ENCODE measurements at regions not wholly inside any gene's neighbourhood (a gene's known extent, or its start where the extent isn't known, plus 50 kb on each side); places are given as distances from the start of the nearest gene placed in this dataset.
A peak's percentile ranks its signal among the peaks of the same experiment; 100 is the strongest.

DNA sequence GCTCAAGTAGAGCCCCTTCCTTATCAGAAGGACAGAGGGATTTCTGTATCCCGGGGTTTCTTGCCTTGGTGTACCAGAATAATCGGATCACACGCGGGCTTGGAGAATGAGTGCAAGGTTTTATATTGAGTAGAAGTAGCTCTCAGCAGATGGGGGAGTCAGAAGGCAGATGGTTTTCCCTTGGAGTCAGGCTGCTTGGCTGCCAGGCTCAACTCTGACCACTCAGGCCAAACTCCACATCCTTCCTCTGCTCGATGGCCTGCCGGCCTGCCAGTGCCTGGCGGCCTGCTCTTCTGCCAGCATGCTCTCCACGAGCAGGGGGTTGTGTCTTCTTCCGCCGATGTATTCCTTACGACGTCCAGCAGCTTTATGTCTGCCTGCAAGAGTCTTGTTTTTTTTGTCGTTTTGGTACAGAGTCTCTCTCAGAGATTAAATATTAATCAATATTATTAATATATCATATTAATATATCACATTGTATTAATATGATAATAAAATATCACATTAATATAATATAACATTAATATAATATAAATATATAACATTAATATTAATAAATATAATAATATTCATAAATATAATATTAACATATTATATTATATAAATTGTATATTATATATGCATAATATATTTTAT is 229.2 kb upstream of the WSCD1 start:
- TF ChIP-seq, protein P1, sequence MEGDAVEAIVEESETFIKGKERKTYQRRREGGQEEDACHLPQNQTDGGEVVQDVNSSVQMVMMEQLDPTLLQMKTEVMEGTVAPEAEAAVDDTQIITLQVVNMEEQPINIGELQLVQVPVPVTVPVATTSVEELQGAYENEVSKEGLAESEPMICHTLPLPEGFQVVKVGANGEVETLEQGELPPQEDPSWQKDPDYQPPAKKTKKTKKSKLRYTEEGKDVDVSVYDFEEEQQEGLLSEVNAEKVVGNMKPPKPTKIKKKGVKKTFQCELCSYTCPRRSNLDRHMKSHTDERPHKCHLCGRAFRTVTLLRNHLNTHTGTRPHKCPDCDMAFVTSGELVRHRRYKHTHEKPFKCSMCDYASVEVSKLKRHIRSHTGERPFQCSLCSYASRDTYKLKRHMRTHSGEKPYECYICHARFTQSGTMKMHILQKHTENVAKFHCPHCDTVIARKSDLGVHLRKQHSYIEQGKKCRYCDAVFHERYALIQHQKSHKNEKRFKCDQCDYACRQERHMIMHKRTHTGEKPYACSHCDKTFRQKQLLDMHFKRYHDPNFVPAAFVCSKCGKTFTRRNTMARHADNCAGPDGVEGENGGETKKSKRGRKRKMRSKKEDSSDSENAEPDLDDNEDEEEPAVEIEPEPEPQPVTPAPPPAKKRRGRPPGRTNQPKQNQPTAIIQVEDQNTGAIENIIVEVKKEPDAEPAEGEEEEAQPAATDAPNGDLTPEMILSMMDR (conservative IDR thresholded peaks at IDR 0.05; ENCODE audit: low read depth, low read length) = no peak
- no peak for DNase-seq (ENCODE audit: low read depth)
- H3K4me3 ChIP-seq (ENCODE audit: low read depth, low read length) = no peak overlapping the region

DNA sequence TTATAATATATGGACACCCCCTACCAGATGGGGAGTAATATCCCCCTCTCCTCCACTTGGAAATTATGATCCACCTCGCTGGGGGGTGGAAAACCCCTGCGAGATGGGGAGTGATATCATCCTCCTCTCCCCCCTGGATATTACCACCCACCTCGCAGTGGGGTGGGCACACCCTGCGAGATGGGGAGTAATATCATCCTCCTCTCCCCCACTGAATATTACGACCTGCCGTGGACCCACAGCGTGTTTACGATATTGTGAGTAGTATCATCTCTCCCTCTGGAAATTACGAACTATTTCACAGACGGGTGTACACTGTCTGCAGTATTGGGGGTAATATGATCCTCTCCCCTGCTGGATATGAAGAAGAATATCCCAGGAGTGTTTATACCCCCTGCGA is 228.3 kb upstream of the WSCD1 start:
- no peak for DNase-seq (ENCODE audit: low read depth)
- TF ChIP-seq, protein P1 (conservative IDR thresholded peaks at IDR 0.05; ENCODE audit: low read depth, low read length) = no peak
- no peak overlapping the region for H3K4me3 ChIP-seq (ENCODE audit: low read depth, low read length)

DNA sequence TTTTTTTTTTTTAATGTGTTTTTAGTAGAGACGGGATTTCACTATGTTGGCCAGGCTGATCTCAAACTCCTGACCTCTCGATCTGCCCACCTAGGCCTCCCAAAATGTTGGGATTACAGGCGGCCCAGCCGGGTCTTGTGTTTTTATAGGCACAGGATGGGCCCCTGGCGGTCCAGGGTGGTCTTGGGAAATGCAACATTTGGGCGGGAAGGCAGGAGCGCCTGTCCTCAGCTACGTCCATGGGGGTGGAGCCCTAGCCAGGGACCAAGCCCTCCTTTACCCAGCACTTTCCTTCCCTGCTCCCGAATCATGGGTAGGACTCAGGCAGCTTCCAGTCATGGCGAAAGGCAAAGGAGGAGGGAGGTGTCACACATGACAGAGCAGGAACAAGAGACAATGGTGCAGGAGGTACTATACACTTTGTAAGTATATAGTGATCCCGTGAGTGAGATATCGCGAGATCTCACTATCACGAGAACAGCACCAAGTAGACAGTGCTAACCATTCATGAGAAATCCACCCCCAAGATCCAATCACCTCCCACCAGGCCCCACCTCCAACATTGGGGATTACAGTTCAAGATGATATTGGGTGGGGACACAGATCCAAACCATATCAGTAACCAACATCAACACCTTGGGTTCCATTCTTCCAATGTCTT is 226.7 kb upstream of the WSCD1 start:
- TF ChIP-seq, protein P1 (conservative IDR thresholded peaks at IDR 0.05; ENCODE audit: low read depth, low read length) = no peak
- DNase-seq (ENCODE audit: low read depth) = no peak
- H3K4me3 ChIP-seq (ENCODE audit: low read depth, low read length) = no peak overlapping the region

DNA sequence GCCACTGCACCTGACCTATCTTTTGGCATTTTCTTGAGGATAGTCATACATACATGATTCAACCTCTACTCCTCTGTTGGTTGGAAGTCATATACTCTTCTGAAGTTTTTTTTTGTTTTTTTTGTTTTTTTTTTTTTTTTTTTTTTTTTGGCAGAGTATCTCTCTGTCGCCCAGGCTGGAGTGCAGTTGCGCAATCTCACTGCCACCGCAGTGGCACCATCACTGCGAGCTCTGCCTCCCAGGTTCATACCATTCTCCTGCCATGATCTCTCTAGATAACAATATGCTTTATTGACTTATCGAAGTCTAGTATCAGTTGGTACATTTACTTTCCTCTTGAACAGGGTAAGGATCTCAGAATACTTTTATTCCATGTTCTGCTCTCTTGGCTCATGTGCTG is 224.2 kb upstream of the WSCD1 start:
- no peak overlapping the region for H3K4me3 ChIP-seq (ENCODE audit: low read depth, low read length)
- DNase-seq (ENCODE audit: low read depth) = no peak
- TF ChIP-seq, protein P1 (conservative IDR thresholded peaks at IDR 0.05; ENCODE audit: low read depth, low read length) = no peak

DNA sequence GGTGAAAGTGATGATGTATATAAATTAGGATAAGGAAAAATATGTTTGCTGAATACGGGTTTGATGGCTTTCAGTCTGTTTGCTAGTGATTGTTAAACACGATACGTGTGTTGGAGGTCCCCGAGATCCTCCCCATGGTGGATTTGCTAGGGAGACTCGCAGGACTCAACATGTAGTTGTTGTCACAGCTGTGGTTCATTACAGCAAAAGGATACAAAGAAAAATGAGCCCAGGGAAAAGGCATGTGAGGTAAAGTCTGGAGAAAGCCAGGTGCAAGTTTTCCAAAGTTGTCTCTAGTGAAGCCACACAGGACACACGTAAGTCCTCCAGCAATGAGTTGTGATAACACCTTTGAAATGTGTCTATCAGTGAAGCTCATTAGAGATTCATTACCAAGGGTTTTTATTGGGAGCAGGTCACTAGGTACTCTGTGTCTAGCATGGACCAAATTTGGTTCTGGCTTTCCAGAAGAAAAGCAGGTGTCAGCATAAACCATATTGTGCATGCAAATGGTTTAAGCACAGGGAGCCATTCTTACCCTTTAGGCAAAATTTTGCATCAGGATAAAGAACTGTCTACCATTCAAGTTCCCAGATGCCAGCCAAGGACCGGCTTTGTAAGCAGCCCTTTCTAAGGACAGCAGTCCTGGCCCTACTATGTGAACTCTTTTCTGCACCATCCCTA is 215.2 kb upstream of the WSCD1 start:
- H3K4me3 ChIP-seq (ENCODE audit: low read depth, low read length) = no peak overlapping the region
- no peak for DNase-seq (ENCODE audit: low read depth)
- TF ChIP-seq, protein P1 (conservative IDR thresholded peaks at IDR 0.05; ENCODE audit: low read depth, low read length) = no peak

DNA sequence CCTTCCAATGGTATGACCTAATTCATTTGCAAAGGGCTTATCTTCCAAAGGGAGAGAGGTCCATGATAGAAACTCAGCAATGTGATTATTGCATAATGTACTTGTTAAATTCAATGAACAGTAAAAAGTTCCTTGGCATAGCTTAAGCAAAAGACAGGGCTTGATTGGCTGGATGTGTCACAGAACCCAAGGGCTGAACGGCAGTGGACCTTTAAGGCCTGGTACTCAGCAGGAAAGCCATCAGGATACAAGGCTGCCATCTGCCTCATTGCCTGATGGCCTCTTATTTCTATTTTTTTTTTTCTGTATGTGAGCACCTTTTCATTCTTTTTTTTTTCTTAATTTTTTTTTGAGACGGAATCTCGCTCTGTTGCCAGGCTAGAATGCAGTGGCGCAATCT is 208.9 kb upstream of the WSCD1 start:
- TF ChIP-seq, protein P1 (conservative IDR thresholded peaks at IDR 0.05; ENCODE audit: low read depth, low read length) = no peak
- no peak overlapping the region for H3K4me3 ChIP-seq (ENCODE audit: low read depth, low read length)
- DNase-seq (ENCODE audit: low read depth) = peak; percentile 26

Data from epithelial cell of proximal tubule (primary cell).